MM.1S (cell line): ENCODE measurements at regions not wholly inside any gene's neighbourhood (a gene's known extent, or its start where the extent isn't known, plus 50 kb on each side); places are given as distances from the start of the nearest gene placed in this dataset.

Source experiments
- DNase-seq: peaks from one replicate; pipeline ENCODE4 v3.0.0-alpha.2; 2015
- H2AFZ ChIP-seq: fragments of 300-600 bp; sonication (generic); 2 replicates; pipeline ENCODE4 v1.6.0; 2016; ENCODE audit warnings: antibody characterized with exemption, low read length
- H3F3A ChIP-seq: fragments of 300-600 bp; sonication (generic); 2 replicates; pipeline ENCODE4 v1.6.1; 2016; ENCODE audit warnings: mild to moderate bottlenecking, antibody characterized with exemption, low read length, moderate library complexity, mixed read lengths; ENCODE audit not compliant: insufficient read depth
- H3K27ac ChIP-seq: fragments of 300-600 bp; sonication (generic); 2 replicates; pipeline ENCODE4 v1.5.1; 2016; ENCODE audit warnings: mild to moderate bottlenecking, low read length
- H3K27me3 ChIP-seq: fragments of 300-600 bp; sonication (generic); replicated peaks from 2 replicates; pipeline ENCODE4 v1.6.0; 2016; ENCODE audit warnings: low read length; ENCODE audit not compliant: insufficient read depth
- H3K36me3 ChIP-seq: fragments of 300-600 bp; sonication (generic); replicated peaks from 2 replicates; pipeline ENCODE4 v1.6.1; 2016; ENCODE audit warnings: mild to moderate bottlenecking, low read length, mixed read lengths; ENCODE audit not compliant: insufficient read depth
- H3K4me1 ChIP-seq: fragments of 300-600 bp; sonication (generic); 2 replicates; pipeline ENCODE4 v1.6.1; 2016; ENCODE audit warnings: low read length, mixed read lengths
- H3K4me2 ChIP-seq: fragments of 300-600 bp; sonication (generic); 2 replicates; pipeline ENCODE4 v1.6.0; 2016; ENCODE audit warnings: low read depth, low read length
- H3K4me3 ChIP-seq: fragments of 300-600 bp; sonication (generic); 2 replicates; pipeline ENCODE4 v1.5.1; 2016; ENCODE audit warnings: low read length, mixed read lengths
- H3K79me2 ChIP-seq: fragments of 300-600 bp; sonication (generic); 2 replicates; pipeline ENCODE4 v1.6.1; 2016; ENCODE audit warnings: mixed run types, low read length, mixed read lengths
- H3K9ac ChIP-seq: fragments of 300-600 bp; sonication (generic); 2 replicates; pipeline ENCODE4 v1.6.1; 2016; ENCODE audit warnings: low read length, mixed read lengths
- H3K9me2 ChIP-seq: fragments of 300-600 bp; sonication (generic); replicated peaks from 2 replicates; pipeline ENCODE4 v1.6.1; 2016; ENCODE audit warnings: mild to moderate bottlenecking, low read length, mixed read lengths; ENCODE audit not compliant: insufficient read depth
- H3K9me3 ChIP-seq: fragments of 300-600 bp; sonication (generic); replicated peaks from 2 replicates; pipeline ENCODE4 v1.6.1; 2016; ENCODE audit warnings: mild to moderate bottlenecking, low read length, mixed read lengths; ENCODE audit not compliant: insufficient read depth
- H4K20me1 ChIP-seq: fragments of 300-600 bp; sonication (generic); 2 replicates; pipeline ENCODE4 v1.6.1; 2016; ENCODE audit warnings: mild to moderate bottlenecking, low read length, moderate library complexity, mixed read lengths; ENCODE audit not compliant: insufficient read depth
- CTCF ChIP-seq: fragments of 300-600 bp; sonication (generic); IDR thresholded peaks from 2 replicates; pipeline ENCODE4 v1.5.1; 2016; ENCODE audit warnings: antibody characterized with exemption, low read length, mixed read lengths
- EZH2 ChIP-seq: fragments of 300-600 bp; sonication (generic); optimal IDR thresholded peaks from 2 replicates; pipeline ENCODE3; 2017; ENCODE audit warnings: low read depth, mild to moderate bottlenecking, antibody characterized with exemption, low read length, mixed read lengths
- EZH2phosphoT487 ChIP-seq: fragments of 300-600 bp; sonication (generic); IDR thresholded peaks from 2 replicates; pipeline ENCODE4 v1.6.1; 2018; ENCODE audit warnings: antibody characterized with exemption, low read length

GRCh38 chr13:109307027-109307426, 479.4 kb downstream of the IRS2 start:
- no peak overlapping the region for H3K9ac ChIP-seq
- H3F3A ChIP-seq: no peaks in the 10 kb centered on the region
- no peak overlapping the region for H3K4me3 ChIP-seq
- no peaks in the 10 kb centered on the region for H3K9me3 ChIP-seq
- no peak overlapping the region for H3K27ac ChIP-seq
- H2AFZ ChIP-seq: no peak overlapping the region
- H3K36me3 ChIP-seq: no peaks in the 10 kb centered on the region
- no peaks in the 10 kb centered on the region for H3K27me3 ChIP-seq
- H3K4me2 ChIP-seq: no peak overlapping the region
- H3K9me2 ChIP-seq: no peaks in the 10 kb centered on the region
- no peaks in the 10 kb centered on the region for H3K79me2 ChIP-seq
- TF ChIP-seq EZH2 (no peak), EZH2phosphoT487 (no peak), CTCF (no peak)
- no peaks in the 10 kb centered on the region for H3K4me1 ChIP-seq
- no peaks in the 10 kb centered on the region for H4K20me1 ChIP-seq
- DNase-seq: no peak

- H3K9me2 ChIP-seq: no peaks in the 10 kb centered on the region
- no peak for DNase-seq
- no peaks in the 10 kb centered on the region for H3F3A ChIP-seq
- TF ChIP-seq EZH2 (no peak), CTCF (no peak), EZH2phosphoT487 (no peak)
- no peaks in the 10 kb centered on the region for H3K36me3 ChIP-seq
- H3K4me2 ChIP-seq: no peak overlapping the region
- no peak overlapping the region for H3K27ac ChIP-seq
- no peak overlapping the region for H3K4me3 ChIP-seq
- no peak overlapping the region for H3K9ac ChIP-seq
- no peak overlapping the region for H2AFZ ChIP-seq
- H3K4me1 ChIP-seq: no peaks in the 10 kb centered on the region
- no peaks in the 10 kb centered on the region for H4K20me1 ChIP-seq
- H3K79me2 ChIP-seq: no peaks in the 10 kb centered on the region
- no peaks in the 10 kb centered on the region for H3K27me3 ChIP-seq
- no peaks in the 10 kb centered on the region for H3K9me3 ChIP-seq
These were observed 484.7 kb downstream of the IRS2 start for GRCh38 chr13:109301726-109302125.

- Histone ChIP-seq H3K36me3 (no peaks in the 10 kb centered on the region), H3K79me2 (no peaks in the 10 kb centered on the region), H3K4me1 (no peaks in the 10 kb centered on the region), H3K9ac (no peak overlapping the region), H3K27ac (no peak overlapping the region), H3K27me3 (no peaks in the 10 kb centered on the region), H3F3A (no peaks in the 10 kb centered on the region), H2AFZ (no peak overlapping the region), H4K20me1 (no peaks in the 10 kb centered on the region), H3K4me3 (no peak overlapping the region), H3K9me3 (no peaks in the 10 kb centered on the region), H3K9me2 (no peaks in the 10 kb centered on the region), H3K4me2 (no peak overlapping the region)
- no peak for DNase-seq
- TF ChIP-seq EZH2phosphoT487: no peak
- no peak for TF ChIP-seq CTCF
- TF ChIP-seq EZH2: no peak
These were observed 485.1 kb downstream of the IRS2 start for GRCh38 chr13:109301276-109301675.
